Hypothalamus (tissue), 51 donors: ENCODE measurements at regions not wholly inside any gene's neighbourhood (a gene's known extent, or its start where the extent isn't known, plus 50 kb on each side); places are given as distances from the start of the nearest gene placed in this dataset.

Experiments used
- DNase-seq, 51 donors: peaks; one replicate each; lab custom pipeline; 2025; lab: John Stamatoyannopoulos, UW

DNA sequence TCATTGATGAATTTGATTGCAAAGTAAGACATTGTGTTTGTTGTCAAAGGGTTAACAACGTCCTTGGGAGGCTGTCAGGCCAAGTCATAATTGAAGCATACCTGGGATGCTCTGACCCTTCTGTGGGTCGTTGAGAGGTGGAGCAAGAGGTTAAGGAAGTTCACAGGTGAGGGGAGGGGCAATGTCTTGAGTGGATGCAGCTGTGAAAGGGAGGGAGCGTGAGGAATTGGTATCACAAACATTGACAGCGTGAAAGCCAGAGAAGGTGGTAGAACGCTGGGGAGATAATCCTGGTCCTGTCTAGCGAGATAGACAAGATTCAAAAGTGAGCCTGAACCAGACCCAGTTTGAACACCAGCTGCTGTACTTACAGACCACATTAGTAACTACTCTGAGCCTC lies 79.4 kb downstream of the HES1 start:
- no peak for DNase-seq

DNA sequence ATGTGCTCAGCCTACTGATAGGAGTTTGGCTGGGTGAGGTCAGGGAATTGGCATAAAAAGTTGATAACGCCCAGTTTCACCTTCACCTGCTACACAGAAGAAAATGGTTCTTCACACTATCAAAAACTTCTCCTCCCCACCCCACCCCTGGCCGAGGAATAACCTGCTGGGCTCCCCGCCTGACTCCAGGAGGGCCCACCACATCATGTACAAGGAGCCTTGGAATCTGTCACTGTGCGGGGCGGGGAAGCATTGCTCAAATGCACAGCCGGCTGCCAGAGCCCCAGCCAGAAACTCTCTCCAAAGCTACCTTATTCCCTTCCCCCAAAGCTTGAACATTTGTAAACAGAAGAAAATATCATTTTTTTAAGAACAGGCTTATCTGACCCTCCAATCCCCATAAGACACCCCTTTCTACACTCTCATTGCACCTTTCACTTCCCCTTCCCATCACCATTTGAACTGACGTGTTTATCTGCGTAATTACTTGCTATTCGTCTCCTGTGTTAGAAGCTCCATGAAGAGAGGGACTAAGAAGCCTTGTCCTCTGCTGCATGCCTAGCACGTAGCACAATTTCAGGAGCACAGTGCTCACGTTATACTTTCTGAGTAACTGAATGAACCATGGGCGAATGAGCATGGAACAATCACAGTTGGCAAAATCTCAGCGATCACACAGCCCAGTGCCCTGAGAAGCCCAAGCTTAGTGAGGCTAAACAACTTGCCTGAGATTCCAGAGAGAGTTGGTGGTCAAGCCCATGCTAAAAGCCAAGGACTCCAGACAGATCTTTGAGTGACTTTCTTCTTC lies 82.9 kb downstream of the HES1 start:
- DNase-seq: no peak

DNA sequence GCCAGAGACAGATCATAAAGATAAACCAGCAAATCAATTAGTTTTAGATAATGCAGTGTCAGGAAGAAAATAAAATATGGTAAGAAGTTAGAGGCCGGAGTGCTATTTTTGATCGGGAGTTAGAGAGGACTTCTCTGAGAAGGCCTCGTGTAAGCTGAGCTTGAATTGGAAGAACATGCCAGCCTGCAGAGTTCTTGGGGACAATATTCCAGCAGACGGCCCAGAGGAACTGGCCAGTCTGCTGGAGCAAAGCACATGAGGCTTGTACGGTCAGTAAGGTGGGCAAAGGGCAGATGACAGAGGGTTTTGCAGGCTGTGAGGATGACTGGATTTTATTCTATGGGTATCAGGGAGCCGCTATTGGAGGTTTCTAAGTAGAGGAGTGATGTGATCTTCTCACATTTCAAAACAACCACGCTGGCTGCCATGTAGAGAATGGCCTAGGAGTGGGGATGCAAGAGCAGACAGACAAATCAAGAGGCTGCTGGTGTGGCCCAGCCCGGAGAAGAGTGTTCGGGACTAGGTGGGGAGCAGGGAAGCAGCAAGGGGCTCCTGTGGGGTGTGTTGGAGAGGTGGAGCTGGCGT lies 84.0 kb downstream of the HES1 start:
- no peak for DNase-seq

DNA sequence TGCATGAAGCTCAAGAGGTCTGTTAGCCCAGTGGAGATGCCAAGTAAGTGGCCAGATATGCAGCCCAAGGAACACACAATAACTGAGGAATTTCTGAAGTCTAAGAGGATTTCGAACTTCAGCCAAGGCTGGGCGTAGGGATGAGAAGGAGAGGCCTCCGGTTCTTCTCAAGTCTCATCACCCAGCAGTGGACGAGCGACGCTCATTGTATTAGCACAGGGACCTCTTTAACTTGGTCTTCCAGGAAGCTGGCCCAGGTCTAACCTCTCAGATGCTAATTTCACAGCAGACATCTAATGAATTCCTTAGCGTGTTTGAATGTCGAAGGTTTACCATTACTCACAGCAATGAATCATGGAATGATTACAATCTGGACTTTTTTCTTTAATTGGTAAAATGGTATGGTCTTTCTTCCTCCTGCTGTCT lies 85.0 kb downstream of the HES1 start:
- no peak for DNase-seq

DNA sequence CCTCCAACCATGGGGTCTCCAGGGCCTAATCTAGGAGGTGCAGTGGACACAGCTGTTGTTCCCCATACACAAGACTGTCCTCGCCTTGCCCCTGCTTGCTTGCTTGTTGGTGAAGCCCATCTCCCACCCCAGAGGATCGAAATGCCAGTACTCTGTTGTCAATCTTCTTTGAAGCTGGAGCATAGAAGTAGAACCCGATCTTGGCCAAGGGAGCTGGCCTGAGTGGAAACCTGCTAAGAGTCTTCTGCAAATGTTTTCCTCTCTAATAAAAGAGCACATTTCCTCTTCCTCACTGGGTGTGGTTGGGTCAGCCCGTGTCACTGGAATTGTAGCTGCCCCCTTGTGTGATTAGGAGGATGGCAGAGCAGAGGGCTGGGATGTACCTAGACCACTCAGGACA lies 85.4 kb downstream of the HES1 start:
- DNase-seq: no peak

DNA sequence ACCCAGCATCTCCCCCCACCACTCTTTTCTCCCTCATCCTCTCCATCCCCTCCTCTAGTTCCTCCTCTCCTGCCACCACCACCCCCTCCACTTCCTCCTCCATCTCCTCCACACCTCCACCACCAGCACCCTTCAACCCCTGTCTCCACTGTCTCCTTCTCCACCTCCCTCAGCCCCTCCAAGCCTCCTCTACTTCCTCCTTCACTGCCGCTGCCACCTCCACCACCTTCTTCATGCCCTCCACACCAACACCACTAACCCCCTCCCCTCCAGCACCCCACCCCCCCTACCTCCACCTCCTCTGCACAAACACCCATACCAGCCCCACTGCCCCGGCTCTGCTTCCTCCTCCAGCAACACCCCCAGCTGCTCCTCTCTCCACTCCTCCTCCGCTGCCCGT lies 88.0 kb downstream of the HES1 start:
- no peak for DNase-seq

DNA sequence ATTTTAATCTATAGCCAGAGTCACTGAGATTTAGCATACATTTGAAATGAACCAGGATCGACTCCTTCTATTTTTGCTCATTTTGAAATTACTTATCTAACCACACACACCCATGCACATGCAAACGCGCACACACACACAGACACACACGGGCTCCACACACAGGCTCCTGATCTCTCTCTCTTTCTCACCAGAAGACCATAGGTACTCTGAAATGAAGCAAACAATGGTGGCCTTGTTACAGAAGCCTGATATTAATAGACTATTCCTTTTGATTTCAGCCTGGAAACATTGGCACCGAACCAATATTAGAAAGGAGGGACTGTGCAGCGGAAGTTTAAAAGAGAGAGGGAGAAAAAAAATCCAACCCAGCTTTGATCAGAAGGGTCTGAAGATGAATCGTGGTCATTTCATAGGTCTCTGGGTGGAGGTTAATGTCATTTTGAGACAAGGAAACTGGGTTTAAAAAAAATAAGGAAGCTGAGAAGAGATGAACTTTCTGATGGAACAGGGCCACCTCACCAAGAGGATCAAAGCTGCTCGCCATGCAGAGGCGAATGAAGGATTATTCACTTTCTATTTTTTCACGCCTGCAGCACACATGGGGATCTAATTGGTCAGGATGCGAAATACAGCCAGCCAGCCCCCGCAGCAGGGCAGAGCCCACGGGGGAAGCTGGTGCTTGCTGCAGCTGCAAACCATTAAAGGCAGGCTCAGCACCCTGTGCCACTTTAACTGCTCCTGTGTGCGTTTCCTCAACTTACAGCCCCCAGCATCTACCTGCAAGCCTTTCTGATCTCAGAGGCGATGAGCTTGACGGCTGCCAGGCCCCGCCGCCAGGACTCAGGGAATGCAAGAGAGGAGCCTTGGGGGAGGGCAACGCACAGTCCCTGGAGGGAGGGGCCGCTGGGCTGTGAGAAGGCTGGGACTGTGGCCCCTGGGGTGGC lies 88.8 kb downstream of the HES1 start:
- DNase-seq: no peak

DNA sequence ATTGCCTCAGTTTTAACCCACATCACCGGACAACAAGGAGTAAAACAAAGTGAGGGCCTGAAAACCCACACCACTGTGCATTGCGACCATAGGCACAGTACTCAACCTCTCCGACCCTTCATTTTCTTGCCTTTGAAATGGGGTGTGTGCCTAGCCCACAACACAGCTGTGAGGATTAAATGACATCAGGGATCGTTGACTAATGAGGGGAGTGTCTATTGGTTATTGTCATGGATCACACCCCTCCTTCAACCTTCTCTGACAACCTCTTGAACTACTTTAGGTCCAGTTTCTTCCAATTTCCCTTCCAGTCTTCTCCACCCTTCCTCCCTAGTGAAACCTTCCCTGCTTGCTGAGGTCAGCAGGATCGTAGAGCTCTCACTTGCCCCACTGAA lies 89.5 kb downstream of the HES1 start:
- no peak for DNase-seq

DNA sequence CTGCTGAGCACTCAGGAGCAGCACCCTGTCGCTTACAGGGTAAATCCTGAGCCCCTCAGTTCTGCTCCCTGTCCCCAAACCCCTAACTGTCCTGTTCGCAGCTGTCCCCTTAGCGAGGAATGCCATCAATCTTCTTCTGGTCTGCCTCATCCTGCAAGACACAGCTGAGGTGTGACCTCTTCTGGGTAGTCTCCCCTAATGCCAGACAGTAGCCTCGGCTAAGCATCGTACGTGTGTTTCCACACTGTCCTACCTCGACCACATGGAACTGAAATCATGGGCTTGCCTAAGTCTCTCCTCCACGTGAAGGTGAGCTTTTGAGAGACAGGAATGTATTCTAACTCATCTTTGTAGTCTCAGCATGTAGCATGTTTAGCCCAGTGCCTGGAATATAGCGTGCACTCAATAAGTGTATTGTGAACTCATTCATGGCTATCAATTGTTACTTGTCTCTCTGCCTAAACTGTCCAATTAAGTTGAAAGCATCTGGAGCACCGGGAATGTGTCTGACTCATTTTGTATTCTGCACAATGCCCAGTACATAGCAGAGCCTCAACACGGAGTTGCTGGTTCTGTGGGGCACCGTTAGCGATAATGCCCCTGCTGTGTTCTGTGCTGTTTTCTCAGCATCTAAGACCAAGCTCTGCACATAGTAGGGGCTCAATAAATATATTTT lies 90.2 kb downstream of the HES1 start:
- DNase-seq: peak in 1 of 51 donors; percentile 10

DNA sequence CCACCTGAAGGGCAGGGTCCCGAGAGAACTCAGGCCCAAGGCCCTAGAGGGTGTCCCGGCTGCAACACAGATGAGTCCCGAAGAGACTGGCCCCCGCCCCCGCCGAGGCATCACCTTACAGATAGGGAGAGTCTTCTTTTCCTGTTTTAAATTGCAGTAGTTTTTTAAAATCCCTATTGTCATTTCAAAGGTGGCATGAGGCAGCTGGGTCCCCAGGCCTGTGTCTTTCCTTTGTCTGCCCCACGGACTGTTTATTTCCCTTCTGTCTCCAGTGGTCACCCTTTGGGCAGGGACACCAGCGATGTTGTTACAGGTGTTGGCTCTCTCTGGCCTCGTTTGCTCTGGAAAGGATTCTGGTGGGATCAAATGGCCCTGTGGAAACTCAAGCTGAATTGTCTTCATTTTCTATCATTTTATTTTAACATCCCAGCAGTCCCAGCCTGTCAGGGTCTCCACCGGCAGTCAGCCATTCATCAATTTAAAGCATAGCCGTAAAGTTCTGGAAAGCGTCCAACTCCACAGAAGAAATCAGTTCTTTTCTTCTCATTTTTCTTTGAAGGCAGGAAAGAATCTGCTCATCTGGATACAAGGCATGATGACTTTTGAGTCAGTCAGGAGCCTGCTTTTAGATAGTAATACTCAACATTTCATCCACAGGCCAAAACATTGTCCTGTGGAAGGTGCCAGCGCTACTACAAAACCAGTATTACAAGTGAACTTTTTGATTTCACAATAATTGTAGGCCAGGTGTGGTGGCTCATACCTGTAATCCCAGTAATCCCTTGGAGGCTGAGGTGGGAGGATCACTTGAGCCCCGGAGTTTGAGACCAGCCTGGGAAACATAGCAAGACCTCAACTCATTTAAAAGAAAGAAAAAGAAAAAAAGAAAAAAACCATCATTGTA lies 96.2 kb downstream of the HES1 start:
- no peak for DNase-seq

DNA sequence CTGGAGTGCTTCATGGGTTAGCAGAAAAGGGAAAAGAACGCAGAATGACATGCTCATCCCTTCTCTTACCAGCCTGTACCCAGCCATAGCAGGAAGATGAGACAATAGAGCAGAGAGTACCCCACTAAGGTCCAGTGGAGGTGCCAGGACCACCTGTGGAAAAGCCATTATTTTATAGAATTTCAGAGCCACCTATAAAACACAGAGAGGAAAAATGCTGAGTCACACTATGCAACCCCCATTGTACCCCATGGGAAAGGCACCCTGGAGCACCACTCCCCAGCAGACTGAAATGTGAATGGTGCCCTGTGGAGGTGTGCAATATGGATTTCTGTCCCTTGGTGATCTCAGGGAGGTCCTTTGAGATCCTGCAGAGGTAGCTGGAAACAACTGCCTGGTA lies 97.2 kb downstream of the HES1 start:
- no peak for DNase-seq

DNA sequence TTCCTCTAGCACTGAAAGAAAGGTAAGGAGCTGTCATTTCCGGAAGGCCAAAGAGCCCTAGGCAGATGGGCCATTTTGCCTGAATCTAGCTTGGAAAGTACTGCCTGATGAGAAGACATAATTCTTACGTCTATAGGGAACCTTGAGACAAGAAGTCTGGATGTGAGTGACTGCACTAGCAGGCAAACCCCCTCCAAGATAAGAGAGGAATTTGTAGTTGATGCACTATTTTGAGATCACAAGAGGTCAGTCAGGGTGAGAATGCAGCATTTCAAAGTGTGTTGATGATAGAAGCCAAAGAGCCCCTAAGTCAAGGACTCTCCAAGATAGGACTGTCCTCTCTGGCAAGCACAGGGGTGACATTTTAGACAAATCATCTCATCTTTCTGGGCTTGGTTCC lies 99.2 kb downstream of the HES1 start:
- no peak for DNase-seq

DNA sequence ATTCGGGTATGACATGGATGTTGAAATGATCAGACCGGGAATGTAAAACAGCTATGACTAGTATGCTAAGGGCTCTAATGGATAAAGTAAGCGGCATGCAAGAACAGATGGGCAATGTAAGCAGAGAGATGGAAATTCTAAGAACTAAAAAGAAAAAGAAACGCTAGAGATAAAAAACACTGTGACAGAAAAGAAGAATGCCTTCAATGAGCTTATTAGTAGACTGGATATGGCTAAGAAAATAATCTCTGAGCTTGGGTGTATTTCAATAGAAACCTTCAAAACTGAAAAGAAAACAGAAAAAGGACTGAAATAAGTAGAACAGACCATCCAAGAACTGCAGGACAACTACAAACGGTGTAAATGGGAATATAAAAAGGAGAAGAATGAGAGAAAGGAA lies 101.2 kb downstream of the HES1 start:
- no peak for DNase-seq

DNA sequence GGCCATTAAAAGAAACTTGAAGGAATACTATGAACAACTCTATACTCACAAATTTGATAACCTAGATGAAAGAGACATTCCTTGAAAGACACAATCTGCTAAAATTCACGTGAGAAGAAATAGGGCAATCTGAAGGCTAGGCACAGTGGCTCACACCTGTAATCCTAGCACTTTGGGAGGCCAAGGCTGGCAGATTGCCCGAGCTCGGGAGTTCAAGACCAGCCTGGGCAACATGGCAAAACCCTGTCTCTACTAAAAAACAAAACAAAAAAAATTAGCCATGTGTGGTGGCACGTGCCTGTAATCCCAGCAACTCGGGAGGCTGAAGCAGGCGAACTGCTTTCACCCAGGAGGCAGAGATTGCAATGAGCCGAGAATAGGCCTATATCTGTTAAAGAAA lies 104.8 kb downstream of the HES1 start:
- no peak for DNase-seq

DNA sequence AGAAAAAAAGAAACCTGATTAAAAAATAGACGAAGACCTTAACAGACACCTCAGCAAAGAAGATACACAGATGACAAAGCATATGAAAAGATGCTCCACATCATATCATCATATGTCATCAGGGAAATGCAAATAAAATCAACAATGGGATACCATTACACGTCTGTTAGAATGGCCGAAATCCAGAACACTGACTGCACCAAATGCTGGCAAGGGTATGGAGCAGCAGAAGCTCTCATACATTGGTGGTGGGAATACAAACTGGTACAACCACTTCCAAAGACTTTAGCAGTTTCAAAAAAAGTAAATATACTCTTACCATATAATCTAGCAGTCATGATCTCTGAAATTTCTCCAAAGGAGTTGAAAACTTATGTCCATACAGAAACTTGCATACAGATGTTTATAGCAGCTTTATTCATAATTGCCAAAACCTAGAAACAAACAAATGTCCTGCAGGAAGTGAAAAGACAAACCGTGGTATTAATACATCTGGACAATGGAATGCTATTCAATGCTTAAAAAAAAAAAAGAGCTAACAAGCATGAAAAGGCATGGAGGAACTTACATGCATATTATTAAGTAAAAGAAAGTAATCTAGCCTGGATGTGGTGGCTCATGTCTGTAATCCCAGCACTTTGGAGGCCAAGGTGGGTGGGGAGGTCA lies 107.4 kb downstream of the HES1 start:
- DNase-seq: no peak

DNA sequence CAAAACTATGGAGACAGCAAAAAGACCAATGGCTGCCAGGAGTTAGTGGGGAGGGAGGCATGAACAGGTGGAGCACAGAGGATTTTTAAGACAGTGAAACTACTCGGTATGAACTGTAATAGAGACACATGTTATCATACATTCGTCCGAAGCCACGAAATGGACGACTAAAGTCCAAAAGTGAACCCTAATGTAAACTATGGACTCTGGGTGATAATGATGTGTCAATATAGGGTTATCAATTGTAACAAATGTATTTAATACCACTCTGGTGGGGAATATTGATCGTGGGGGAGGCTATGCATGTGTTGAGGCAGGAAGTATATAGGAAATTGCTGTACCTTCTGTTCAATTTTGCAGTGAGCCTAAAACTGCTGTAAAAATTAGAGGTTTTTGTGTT lies 107.0 kb downstream of the CPN2 start:
- no peak for DNase-seq

DNA sequence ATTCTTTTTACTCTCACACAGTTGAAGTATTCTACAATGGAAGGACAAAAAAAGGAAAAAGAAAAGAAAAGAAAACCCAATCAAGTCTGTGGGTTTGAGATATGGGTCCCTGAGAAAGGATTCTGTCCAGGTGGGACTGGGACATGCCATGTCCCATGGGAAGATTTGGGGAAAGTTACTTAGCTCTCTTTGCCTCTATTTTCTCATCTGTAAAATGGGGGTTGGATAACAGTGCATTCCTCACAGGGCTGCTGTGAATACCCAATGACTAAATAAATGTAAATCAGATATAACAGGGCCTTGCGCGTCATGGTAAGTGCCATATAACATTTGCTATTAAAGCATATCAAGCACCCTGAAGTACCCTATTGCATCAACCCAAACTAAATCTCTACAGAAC lies 105.7 kb downstream of the CPN2 start:
- no peak for DNase-seq

DNA sequence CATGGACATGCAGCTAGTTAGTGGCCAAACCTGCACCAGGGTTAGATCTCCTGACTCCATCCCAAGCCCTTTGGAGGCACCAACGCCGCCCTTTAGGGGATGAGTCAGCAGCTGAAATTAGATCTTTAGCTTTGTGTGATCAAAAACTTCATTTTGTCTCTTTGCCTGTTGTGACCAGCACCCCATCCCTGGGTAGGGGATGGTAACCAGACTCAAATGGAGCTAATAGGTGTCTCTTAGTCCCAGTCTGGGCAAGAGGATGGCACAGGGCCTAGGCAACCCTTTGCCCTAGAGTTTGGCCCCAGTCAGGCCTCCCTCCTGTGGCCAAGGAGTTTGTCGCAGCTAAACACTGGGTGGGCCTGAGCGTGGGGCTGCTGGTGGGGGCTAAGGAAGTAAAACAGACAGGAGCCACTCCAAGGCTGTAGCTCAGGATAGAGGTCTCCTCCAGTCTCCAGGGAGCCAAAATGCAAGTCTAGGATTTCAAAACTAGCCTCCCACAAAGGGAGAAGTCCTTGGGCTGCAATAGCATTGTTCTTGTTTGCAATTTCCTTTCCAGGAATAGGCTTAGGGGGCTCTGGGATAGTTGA lies 105.1 kb downstream of the CPN2 start:
- no peak for DNase-seq
